ENCODE measurements at regions not wholly inside any gene's neighbourhood (a gene's known extent, or its start where the extent isn't known, plus 50 kb on each side); places are given as distances from the start of the nearest gene placed in this dataset.

GRCh38 chr5:64018966-64019365 lies 56.7 kb upstream of the HTR1A start:
- Histone ChIP-seq H4K8ac (ENCODE audit: extremely low read depth, insufficient read depth, low read length) (no peak overlapping the region), H2AK5ac (ENCODE audit: low read depth, low read length) (no peak overlapping the region), H3K4me2 (ENCODE audit: insufficient read depth in 1 of 2, low read depth in 2 of 2, low read length in 2 of 2) (no peak overlapping the region), H4K20me1 (replicated peaks in 1 of 2; ENCODE audit: control insufficient read depth in 1 of 2, insufficient read depth in 2 of 2, low read length in 2 of 2) (no peaks in the 10 kb centered on the region), H3K79me2 (ENCODE audit: control insufficient read depth in 1 of 2, insufficient read depth in 2 of 2, low read length in 2 of 2) (no peaks in the 10 kb centered on the region), H3K23me2 (ENCODE audit: low read depth, low read length) (no peaks in the 10 kb centered on the region), H3K56ac (replicated peaks; ENCODE audit: insufficient read length, low read depth, low read length) (no peak overlapping the region), H2AFZ (ENCODE audit: low read length) (no peak overlapping the region), H3K27ac (ENCODE audit: low read depth, low read length) (no peak overlapping the region), H3K23ac (ENCODE audit: insufficient read length) (no peak overlapping the region), H2BK120ac (replicated peaks; ENCODE audit: low read depth, low read length) (no peak overlapping the region), H2BK12ac (ENCODE audit: low read depth, low read length) (no peak overlapping the region), H3K14ac (ENCODE audit: insufficient read length) (no peak overlapping the region), H2BK5ac (ENCODE audit: low read depth, low read length) (no peak overlapping the region), H4K91ac (replicated peaks; ENCODE audit: insufficient read length, low read length) (no peak overlapping the region), H3K79me1 (ENCODE audit: low read depth, low read length) (no peaks in the 10 kb centered on the region), H3K18ac (ENCODE audit: extremely low read depth, low read length) (no peak overlapping the region), H4K5ac (ENCODE audit: insufficient read length, low read depth, low read length) (no peak overlapping the region), H2BK15ac (ENCODE audit: low read length) (no peak overlapping the region), H3K4me1 (replicated peaks in 1 of 4; ENCODE audit: control insufficient read depth in 3 of 4, insufficient read depth in 4 of 4, low read length in 3 of 4) (no peaks in the 10 kb centered on the region), H3K4me3 (ENCODE audit: extremely low read depth in 1 of 4, insufficient read depth in 2 of 4, low read depth in 3 of 4, low read length in 4 of 4) (no peak overlapping the region), H3K36me3 (ENCODE audit: control insufficient read depth in 2 of 4, insufficient read depth in 4 of 4, low read length in 3 of 4) (no peaks in the 10 kb centered on the region), H3K9ac (replicated peaks in 1 of 4; ENCODE audit: extremely low read depth in 1 of 4, low read depth in 3 of 4, low read length in 3 of 4) (no peak overlapping the region), H3K9me3 (ENCODE audit: insufficient read depth in 2 of 2, low read depth in 1 of 2, low read length in 1 of 2) (no peaks in the 10 kb centered on the region), H2BK20ac (ENCODE audit: low read length) (no peak overlapping the region), H3K27me3 (replicated peaks in 1 of 4; ENCODE audit: control insufficient read depth in 3 of 4, extremely low read depth in 1 of 4, insufficient read depth in 3 of 4, low read length in 3 of 4) (no peaks in the 10 kb centered on the region), H3K4ac (replicated peaks; ENCODE audit: insufficient read length, low read depth, low read length) (no peak overlapping the region)
- TF ChIP-seq CBX5 (IDR thresholded peaks at IDR 0.05; ENCODE audit: low read depth, low read length) (no peak), ATF3 (IDR thresholded peaks at IDR 0.05; ENCODE audit: insufficient read depth, low read depth, low read length) (no peak)
- FAIRE-seq (no peak), DNase-seq (ENCODE audit: low read depth in 1 of 2, low spot score in 2 of 2) (no peak)
- WGBS, 2 experiments (ENCODE audit: extremely low coverage in 1 of 2, insufficient coverage in 1 of 2, insufficient read length in 1 of 2, insufficient replicate concordance in 2 of 2, low coverage in 1 of 2, low lambda C conversion rate in 2 of 2, missing lambda C conversion rate in 1 of 2) = 75% methylated on average over 2 of the region's 2 CpGs; no CpG with 5 or more reads in 1 of the 2 experiments
- ChIA-PET POLR2A (ENCODE audit: partially characterized antibody) (no interaction called here), CTCF (ENCODE audit: partially characterized antibody) (no interaction called here)
